ENCODE measurements at regions not wholly inside any gene's neighbourhood (a gene's known extent, or its start where the extent isn't known, plus 50 kb on each side); places are given as distances from the start of the nearest gene placed in this dataset.
"Not testable (repeated sequence)": the region's sequence is repeated elsewhere in the genome, so short reads cannot be mapped to it uniquely, and the experiment has no call there.

DNA sequence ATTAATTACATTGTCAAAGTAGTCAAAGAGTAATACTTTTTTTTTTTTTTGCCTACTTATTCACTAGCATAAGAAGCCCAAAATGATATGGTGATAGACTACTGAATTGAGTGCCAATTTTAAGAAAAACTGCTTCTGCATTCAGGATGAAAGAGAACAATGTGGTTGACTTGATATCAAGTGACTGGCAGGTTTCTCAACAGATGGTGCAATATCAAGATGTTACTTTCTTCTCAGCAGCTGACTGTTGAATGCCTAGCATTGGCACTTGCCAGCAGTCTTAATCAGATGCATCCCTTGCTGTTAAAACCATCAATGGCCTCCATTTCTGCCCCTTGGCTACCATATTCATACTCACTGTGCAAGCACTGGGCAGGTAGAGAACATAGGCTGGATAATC is 863.2 kb downstream of the GBE1 start:
- FAIRE-seq, result no peak

DNA sequence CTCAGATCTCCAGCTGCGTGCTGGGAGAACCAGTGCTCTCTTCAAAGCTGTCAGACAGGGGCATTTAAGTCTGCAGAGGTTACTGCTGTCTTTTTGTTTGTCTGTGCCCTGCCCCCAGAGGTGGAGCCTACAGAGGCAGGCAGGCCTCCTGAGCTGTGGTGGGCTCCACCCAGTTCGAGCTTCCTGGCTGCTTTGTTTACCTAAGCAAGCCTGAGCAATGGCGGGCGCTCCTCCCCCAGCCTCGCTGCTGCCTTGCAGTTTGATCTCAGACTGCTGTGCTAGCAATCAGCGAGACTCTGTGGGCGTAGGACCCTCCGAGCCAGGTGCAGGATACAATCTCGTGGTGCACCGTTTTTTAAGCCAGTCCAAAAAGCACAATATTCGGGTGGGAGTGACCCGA is 864.4 kb downstream of the GBE1 start:
- not testable (repeated sequence) for FAIRE-seq

DNA sequence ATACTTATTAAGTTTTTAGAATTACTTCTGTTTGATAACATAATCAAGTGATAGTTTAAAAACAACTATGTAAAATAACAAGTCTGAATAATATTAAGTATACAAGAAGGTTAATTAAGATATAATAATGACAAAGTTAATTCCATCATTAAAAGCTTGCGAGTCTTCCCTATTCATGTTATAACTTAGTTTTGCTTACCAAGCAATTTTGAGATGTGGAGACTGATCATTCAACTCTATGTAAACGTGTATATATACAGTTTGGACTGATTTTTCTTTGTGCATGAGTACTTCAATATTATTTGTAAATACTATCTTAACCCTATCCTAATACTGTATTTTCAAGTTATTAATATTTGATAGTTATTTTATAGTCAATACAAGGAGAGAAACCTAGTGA is 870.9 kb downstream of the GBE1 start:
- FAIRE-seq, result no peak

GRCh38 chr3:80889535-80889934 is 871.9 kb downstream of the GBE1 start:
- no peak for FAIRE-seq

GRCh38 chr3:80870476-80871041 is 890.9 kb downstream of the GBE1 start:
- FAIRE-seq, result no peak

GRCh38 chr3:80855482-80855881 is 906.0 kb downstream of the GBE1 start:
- no peak for FAIRE-seq

GRCh38 chr3:80836395-80836794 is 925.0 kb downstream of the GBE1 start:
- no peak for FAIRE-seq

DNA sequence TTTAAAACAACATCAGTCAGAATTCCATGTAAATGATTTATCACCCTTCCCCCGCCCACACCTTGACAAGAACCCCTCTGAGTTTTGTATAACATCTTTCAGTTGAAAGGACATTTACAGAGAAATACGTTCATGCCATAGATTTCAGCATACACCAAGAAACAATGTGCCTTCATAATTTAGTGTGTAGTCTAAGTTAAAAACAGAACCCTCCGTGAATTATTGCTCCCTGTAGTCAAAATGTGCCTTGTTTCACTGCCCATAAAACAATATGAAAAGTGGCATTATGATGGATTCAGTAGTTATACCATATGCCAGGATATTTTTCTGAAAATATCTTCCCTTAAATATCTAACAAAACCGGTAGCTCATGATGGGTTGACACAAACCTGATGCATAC is 953.9 kb downstream of the GBE1 start:
- FAIRE-seq, result no peak

DNA sequence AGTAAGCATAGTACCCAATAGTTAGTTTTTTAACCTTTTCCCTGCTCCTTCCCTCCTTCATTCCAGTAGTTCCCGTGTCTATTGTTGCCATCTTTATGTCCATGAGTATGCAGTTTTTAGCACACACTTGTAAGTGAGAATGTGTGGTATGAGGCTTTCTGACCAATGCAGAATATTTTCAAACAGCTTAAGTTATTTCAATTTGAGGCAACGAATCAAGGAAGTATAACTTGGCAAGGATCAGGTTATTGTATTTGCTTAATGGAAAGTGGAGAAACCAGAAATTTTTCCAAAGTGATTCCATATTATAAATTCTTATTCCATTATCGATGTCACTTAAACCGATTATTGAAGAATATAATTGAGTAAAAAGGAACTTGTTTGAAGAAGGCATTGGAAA is 954.8 kb downstream of the GBE1 start:
- FAIRE-seq, result no peak

GRCh38 chr3:80788914-80789313 is 972.5 kb downstream of the GBE1 start:
- FAIRE-seq, result no peak

GRCh38 chr3:80785875-80786274 is 975.6 kb downstream of the GBE1 start:
- FAIRE-seq, result no peak

DNA sequence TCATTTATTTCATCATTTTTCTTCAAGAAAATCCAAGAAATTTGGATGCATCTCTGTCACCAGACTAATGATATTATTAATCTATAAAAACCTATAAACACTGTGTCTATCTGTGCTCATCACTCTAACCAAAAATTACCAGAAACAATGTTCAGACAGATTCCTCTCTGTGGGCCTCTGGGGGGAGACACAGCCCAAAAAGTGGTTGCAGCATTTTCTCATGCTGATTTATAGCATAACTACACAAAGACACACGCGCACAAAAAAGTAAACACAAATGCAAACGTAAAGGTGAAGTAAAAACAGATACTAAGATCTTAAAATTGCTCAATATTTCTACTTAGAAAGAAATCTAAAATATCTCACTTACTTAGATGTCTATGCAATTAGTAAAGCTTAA is 976.0 kb downstream of the GBE1 start:
- FAIRE-seq, result no peak

DNA sequence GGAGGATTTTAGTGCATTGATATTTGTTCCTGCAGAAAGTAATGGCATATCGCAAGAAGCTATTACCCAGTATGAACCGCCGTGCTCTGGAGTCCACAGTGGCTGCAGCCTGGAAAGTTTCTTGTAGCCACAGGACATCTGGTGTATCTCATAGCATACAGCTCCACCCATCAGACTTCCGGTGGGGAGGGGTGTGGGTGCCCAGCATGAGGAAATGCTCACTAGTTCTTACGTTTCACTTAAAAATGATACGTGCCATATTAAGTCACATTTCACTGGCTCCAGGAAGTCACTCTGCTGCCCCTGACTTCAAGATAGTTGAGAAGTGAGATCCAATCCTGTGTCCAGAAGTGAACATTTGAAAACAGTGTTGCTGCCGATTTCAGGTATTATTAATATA is 990.4 kb downstream of the GBE1 start:
- no peak for FAIRE-seq

DNA sequence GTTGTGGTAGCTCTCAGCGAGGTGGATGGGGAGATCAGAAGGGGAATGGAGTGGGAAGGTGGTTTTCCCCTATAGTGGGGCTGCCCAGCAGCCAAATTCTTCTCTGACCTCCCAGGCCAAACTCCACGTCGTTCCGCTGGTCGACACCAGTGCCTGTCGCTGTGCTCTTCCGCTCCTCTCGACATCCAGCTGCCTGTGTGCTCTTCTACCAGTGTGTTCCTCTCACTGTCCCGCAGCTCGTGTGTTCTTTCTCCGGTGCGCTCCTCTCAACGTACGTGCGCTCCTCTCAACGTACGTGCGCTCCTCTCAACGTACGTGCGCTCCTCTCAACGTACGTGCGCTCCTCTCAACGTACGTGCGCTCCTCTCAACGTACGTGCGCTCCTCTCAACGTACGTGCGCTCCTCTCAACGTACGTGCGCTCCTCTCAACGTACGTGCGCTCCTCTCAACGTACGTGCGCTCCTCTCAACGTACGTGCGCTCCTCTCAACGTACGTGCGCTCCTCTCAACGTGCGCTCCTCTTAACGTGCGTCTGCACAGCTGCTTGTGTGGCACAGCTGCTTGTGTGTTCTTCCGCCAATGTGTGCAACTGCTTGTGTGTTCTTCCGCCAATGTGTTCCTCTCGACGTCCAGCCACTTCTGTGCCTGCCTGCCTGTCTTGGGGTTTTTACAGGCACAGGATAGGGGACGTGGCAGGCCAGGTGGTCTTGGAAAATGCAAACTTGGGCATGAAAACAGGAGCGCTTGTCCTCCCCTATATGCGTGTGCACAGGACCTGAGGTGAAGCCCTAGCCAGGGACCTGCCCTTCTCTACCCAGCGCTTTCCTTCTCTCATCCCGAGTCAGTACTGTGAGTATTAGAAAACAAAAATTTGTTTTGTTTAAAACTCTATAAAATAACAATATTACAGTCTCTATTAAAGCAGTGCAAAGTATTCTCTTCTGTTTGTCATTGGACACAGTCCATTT is 991.1 kb downstream of the GBE1 start:
- no peak for FAIRE-seq

DNA sequence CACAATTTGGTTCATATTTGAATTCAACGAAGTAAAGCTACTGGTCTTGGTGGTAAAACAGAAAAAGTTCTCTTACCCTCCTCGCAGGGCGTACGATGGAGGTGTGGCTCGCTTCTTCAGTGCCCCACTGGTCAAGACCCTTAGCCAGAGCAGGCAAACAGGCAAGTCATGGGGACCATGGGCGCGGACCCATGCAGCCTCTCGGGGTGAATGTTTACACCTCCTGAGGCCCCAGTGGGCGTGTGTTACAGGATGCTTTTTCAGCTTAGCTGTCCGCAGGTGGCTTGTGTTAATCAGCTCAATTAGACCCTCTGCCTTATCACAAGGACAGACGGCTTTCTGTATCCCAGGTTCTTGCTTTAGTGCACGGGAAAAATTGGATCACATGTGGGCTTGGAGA is 991.8 kb downstream of the GBE1 start:
- FAIRE-seq, result no peak

DNA sequence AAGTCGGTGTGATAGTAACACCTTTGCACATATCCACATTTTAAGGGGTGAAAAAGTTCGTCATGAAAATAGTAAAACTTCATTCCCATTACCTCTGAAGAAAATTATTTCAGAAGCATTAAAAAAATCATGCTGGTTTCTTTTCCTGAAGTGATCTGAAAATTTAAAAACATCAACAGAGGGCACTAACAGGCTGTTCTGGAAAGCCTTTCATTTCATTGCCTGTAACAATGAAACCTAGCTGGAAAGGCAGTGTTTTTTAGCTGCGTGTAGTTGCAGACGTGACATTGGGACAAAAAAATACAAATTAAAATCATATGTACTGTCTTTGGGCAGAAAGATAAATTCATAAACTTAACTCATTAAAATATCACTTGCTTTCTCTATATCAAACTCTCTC is 993.8 kb downstream of the GBE1 start:
- no peak for FAIRE-seq

- no peak for FAIRE-seq
These were observed 987.2 kb upstream of the ROBO1 start for GRCh38 chr3:80754969-80755368.

DNA sequence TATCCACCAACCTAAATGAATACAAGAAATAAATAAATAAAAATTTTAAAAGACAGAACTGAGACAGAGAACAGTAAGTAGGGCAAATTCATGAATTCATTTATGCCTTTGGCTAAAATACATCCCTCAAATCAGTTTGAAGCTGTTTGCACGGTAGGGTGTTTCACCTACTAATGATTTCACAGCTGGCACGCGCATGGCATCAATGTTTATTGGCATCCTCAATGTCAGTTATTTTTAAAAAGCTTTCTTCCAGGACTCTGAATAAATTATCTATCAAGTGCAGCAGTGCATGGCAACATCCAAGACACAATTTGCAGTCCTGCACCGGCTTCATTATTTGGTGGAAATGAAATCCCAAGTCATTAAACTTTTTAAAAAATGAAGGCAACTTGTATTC is 985.2 kb upstream of the ROBO1 start:
- no peak for FAIRE-seq

DNA sequence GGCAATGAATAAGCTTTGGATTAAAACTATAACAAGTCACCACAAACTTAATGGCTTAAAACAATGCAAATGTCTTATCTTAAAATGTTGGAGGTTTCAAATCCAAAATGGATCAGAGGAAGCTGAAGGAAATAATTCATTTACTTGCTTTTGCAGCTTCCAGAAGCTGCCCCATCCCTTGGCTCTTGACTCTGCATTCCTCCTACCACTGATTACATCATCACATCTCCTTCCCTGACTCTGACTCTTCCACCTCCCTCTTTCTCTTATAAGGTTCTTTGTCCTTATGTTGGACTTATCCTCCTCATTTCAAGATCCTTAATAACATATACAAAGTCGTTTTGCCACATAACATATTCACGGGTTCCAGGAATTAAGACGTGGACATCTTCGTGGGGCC is 982.8 kb upstream of the ROBO1 start:
- no peak for FAIRE-seq

DNA sequence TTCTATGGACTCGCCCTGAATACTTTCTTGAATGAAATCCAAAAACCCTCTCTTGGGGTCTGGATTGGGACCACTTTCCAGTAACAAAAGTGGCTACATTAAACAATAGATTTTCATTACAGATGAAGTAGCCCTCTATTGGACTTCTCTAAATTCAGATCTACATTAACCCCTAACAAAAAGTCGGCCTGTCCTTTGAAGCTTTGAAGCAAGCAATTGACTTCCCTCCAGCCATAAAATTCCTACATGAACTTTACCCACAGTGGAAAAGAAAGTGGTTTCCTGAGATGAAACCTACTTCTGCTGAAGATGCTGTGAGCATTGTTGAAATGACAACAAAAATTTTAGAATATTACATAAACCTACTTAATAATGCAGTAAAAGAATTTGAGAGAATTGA is 967.1 kb upstream of the ROBO1 start:
- FAIRE-seq, result no peak

DNA sequence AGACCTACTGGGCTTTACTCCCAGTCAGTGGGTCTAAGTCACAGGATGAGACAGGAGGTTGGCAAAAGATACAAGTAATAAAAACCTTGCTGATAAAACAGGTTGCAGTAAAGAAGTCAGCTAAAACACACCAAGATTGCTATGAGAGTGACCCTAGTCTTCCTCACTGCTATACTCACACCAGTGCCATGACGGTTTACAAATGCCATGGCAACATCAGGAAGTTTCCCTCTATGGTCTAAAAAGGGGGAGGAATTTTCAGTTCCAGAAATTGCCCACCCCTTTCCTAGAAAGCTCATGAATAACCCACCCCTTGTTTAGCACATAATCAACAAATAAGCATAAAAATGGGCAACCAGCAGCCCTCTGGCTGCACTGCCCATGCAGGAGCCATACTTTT is 966.7 kb upstream of the ROBO1 start:
- no peak for FAIRE-seq

DNA sequence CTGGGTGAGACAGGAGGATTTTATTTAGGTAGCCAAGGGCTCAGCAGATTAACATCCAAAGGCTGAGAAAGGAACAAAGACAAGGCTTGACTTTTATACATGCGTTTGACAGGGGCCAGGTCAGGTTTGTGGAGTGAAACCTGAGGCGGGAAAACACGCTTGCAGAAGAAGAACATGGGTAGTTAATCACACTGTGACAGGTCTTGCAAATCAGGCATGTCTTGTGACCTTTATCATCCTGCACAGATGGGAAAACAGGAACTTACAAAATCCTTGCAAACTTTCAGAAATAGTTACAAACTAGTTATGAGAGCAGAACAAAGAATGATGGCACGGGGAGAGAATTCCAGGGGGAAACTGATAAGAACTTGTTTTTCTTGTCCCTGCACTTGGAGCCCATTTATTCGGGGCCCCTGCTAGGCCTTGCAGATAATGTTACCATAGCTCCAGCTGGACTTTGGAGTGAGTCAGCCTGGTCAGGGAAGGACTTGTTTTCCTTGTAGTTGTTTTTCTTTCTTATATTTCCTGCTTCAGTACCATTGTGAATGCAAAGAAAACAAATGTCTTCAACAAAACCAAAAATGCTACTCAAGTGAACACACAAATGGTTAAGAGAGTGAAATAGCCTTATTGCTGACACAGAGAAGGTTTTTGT is 965.9 kb upstream of the ROBO1 start:
- no peak for FAIRE-seq

- FAIRE-seq, result not testable (repeated sequence)
These were observed 959.8 kb upstream of the ROBO1 start for GRCh38 chr3:80727561-80727960.
